Neutrophil (primary cell): ENCODE measurements at regions not wholly inside any gene's neighbourhood (a gene's known extent, or its start where the extent isn't known, plus 50 kb on each side); places are given as distances from the start of the nearest gene placed in this dataset.

ENCODE experiments used
- H3K27ac ChIP-seq: fragments of 200-600 bp; sonication (generic); 2 replicates; pipeline ENCODE4 v1.5.1; 2016; ENCODE audit warnings: mild to moderate bottlenecking, moderate library complexity
- H3K27me3 ChIP-seq: fragments of 200-600 bp; sonication (generic); 2 replicates; pipeline ENCODE4 v1.6.0; 2016; ENCODE audit warnings: mild to moderate bottlenecking
- H3K36me3 ChIP-seq: fragments of 200-600 bp; sonication (generic); 2 replicates; pipeline ENCODE4 v1.5.1; 2017
- H3K4me1 ChIP-seq, 2 experiments: fragments of 200-600 bp in 1 of 2; sonication (generic) in 1 of 2; 1 replicate in 1 of 2; 2 replicates in 1 of 2; pipeline versions ENCODE4 v1.5.1 to v1.6.1; 2013 to 2016; ENCODE audit warnings: low read depth in 1 of 2, low read length in 1 of 2, mild to moderate bottlenecking in 1 of 2, moderate library complexity in 1 of 2; ENCODE audit not compliant: control insufficient read depth in 1 of 2, insufficient read depth in 1 of 2
- H3K4me3 ChIP-seq, 2 experiments: fragments of 200-600 bp in 1 of 2; sonication (generic) in 1 of 2; 1 replicate in 1 of 2; 2 replicates in 1 of 2; pipeline ENCODE4 v1.5.1; 2013 to 2016; ENCODE audit warnings: low read depth in 1 of 2, low read length in 1 of 2, mild to moderate bottlenecking in 1 of 2, moderate library complexity in 1 of 2
- H3K9me3 ChIP-seq: fragments of 200-600 bp; sonication (generic); 2 replicates; pipeline ENCODE4 v1.5.1; 2016
- CTCF ChIP-seq: fragments of 200-600 bp; sonication (generic); IDR thresholded peaks from 2 replicates; pipeline ENCODE4 v1.5.1; 2016; ENCODE audit warnings: antibody characterized with exemption

DNA sequence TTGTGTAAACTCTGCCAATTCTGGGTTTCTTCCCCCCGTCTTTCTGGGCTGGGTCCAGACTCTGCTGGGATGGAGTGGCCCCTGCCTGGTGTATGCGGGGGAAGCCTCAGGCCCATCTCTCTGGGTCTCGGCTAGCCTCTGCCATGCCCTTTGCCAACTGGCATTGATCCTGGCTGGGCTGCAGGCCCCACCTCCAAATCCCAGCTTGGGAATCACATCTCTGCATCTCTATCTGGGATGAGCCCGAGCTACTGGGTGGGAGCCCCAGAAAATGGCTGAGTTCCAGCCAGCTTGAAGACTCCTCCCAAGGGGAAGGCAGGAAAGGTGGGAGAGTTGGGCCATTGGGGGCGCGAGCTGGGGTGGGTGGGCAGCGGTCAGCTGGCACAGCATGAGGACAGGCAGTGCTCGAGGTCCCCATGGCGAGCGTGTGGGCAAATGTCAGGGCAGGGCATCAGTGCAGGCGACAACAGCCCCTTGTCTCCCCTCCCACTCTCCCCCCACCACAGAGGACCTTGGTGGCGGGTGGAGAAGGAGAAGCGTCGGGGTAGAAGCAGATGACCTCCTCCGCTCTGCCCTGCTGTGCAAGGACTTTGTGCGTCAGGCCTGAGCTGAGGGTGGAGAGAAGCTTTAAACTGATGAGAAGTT lies 139.4 kb downstream of the ASB1 start:
- H3K4me1 ChIP-seq, result no peaks in the 10 kb centered on the region
- no peak overlapping the region for H3K27ac ChIP-seq
- no peaks in the 10 kb centered on the region for H3K9me3 ChIP-seq
- no peak overlapping the region for H3K4me3 ChIP-seq
- no peaks in the 10 kb centered on the region for H3K27me3 ChIP-seq
- TF ChIP-seq CTCF, result no peak
- H3K36me3 ChIP-seq, result no peaks in the 10 kb centered on the region

DNA sequence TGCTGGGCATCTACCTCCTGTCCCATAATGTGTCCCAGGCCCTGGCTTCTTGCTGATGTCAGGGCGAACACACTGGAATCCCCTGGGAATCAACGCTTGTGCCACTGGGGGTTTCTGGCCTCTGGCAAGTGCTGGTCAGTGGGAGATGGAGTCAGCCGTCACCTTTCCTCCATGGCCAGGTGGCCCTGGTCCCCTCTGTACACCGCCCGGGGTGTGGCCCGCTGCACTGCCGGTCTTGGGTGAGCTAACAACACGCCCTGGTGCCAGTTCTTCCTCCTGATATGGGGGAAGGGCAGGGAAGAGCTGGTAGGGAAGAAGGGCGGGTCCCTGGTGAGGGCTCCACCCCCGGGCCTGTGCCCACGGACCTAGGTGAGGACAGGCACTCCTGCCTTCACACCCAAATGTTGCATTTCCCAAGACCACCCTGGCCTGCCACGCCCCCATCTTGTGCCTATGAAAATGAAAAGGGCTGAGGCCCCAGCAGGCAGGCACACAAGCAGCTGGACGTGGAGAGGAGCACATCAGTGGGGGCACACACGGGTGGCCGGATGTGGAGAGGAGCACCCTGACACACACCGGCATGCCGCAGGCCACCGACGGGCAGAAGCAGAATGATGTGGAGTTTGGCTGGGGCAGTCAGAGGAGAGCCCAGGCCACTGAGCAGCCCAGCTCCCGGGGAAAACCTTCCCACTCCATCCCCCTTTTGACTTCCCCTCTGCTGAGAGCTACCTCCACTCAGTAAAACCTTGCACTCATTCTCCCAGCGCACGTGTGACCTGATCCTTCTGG lies 140.5 kb downstream of the ASB1 start:
- H3K27me3 ChIP-seq, result no peaks in the 10 kb centered on the region

DNA sequence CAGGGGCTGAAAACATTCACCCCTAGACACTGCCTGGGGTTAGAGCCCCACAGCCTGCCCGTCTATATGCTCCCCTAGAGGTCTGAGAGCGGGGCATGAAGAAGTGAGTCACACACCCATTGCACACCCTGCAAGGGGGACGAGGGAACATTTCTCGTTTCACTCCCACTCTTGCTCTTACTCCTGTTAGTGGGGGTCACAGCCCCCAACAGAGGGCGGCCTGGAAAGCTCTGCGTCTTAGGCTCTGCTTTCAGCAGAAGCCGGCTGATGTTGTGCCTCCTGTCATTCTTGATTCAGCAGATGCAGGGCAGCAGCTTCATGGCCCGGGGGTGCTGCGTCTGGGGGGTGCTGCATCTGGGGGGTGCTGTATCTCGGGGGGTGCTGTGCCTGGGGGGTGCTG lies 141.3 kb downstream of the ASB1 start:
- no peak overlapping the region for H3K27ac ChIP-seq
- H3K27me3 ChIP-seq, result no peaks in the 10 kb centered on the region
- H3K4me3 ChIP-seq, result no peak overlapping the region
- TF ChIP-seq CTCF, result no peak
- H3K9me3 ChIP-seq, result no peaks in the 10 kb centered on the region
- H3K4me1 ChIP-seq, result no peaks in the 10 kb centered on the region
- no peaks in the 10 kb centered on the region for H3K36me3 ChIP-seq

More for the DNA sequence above, 140.5 kb downstream of the ASB1 start:
- Histone ChIP-seq H3K36me3 (no peaks in the 10 kb centered on the region), H3K9me3 (no peaks in the 10 kb centered on the region), H3K27ac (no peak overlapping the region), H3K4me3 (no peak overlapping the region), H3K4me1 (no peaks in the 10 kb centered on the region)
- TF ChIP-seq CTCF, result no peak

DNA sequence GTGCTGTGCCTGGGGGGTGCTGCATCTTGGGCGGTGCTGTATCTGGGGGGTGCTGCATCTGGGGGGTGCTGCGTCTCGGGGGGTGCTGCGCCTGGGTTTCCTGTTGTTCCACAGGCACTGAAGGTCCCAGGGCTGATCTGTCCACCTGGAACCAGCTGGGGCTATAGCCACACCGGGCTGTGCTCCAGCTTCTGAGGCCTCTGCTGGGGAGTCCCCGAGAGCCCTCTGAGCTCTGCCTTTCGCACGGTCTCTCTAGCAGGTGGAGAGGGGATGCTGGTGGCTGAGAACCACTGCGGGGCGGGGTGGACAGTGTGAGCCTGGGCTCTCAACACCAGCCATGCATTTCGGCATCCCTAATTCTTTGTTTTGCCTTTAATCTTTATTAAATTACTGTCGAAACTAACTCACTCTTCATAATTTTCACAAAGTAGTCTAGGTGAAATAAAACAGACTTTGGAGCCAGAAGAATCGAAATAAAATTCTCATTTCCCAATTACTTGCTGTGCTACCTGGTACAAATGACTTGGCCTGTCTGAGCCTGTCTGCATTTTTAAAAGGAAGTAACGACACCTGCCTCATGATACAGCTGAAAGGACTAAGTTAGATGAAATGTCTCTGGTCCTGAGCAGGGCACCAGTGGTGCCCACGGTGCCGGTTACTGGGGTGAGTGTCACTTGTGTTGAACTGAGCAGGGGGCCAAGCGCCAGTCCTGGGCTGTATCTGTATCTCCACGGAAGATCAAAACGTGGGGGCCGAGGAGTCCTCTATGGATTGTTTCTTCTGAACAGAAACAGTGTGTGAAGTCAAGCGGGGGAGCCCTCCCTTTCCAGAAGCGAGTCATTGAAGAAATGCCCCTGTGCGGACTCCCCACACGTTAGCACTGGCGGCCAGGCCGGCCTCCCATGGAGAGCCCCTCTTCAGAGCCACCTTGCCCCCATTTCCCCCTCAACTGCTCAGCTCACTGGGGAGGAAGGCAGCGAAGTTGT lies 142.0 kb downstream of the ASB1 start:
- H3K27ac ChIP-seq, result no peak overlapping the region
- H3K27me3 ChIP-seq, result no peaks in the 10 kb centered on the region
- no peak for TF ChIP-seq CTCF

GRCh38 chr2:238569507-238570195 lies 142.9 kb downstream of the ASB1 start:
- Histone ChIP-seq H3K36me3 (no peaks in the 10 kb centered on the region), H3K4me1 (no peaks in the 10 kb centered on the region), H3K4me3 (no peak overlapping the region), H3K9me3 (no peaks in the 10 kb centered on the region), H3K27me3 (no peaks in the 10 kb centered on the region), H3K27ac (no peak overlapping the region)
- no peak for TF ChIP-seq CTCF

More for the DNA sequence above, 142.0 kb downstream of the ASB1 start:
- Histone ChIP-seq H3K36me3 (no peaks in the 10 kb centered on the region), H3K4me3 (no peak overlapping the region), H3K9me3 (no peaks in the 10 kb centered on the region), H3K4me1 (no peaks in the 10 kb centered on the region)
